Activated naive CD8-positive, alpha-beta T cell treated with anti-CD3 and anti-CD28 coated beads, Interleukin-2, amount 50 U/mL, for 24 hours (primary cell): ENCODE measurements at regions not wholly inside any gene's neighbourhood (a gene's known extent, or its start where the extent isn't known, plus 50 kb on each side); places are given as distances from the start of the nearest gene placed in this dataset.

Experiments
- ATAC-seq: fragments of 150-1000 bp; cut with Tn5 transposase; one replicate; pipeline ENCODE4 v1.10.0; 2021
- DNase-seq: peaks from one replicate; pipeline ENCODE4 v3.0.0; 2021
- H3K27ac Mint-ChIP-seq: one replicate; pipeline ENCODE4 v1.8.0; 2021; ENCODE audit warnings: mild to moderate bottlenecking, mixed read lengths
- H3K27me3 Mint-ChIP-seq: one replicate; pipeline ENCODE4 v1.8.0; 2021; ENCODE audit warnings: mixed read lengths
- H3K36me3 Mint-ChIP-seq: one replicate; pipeline ENCODE4 v1.8.0; 2021; ENCODE audit warnings: low read depth, mixed read lengths
- H3K4me1 Mint-ChIP-seq: one replicate; pipeline ENCODE4 v1.8.0; 2021; ENCODE audit warnings: mixed read lengths
- H3K4me3 Mint-ChIP-seq: one replicate; pipeline ENCODE4 v1.8.0; 2021; ENCODE audit warnings: mild to moderate bottlenecking, moderate library complexity, mixed read lengths
- H3K9me3 Mint-ChIP-seq: one replicate; pipeline ENCODE4 v1.8.0; 2021; ENCODE audit warnings: mixed read lengths

- Mint-ChIP-seq H3K4me3 (peak overlapping the region; percentile 69), H3K36me3 (peaks cover 5% of the 10 kb centered on the region), H3K9me3 (no peaks in the 10 kb centered on the region), H3K27me3 (peaks cover 5% of the 10 kb centered on the region), H3K27ac (peak overlapping the region; percentile 96), H3K4me1 (peaks cover 97% of the 10 kb centered on the region)
- ATAC-seq, result peak; percentile 68
- peak; percentile 61 for DNase-seq
Measured at GRCh38 chr6:157761331-157761921, 61.6 kb upstream of the SNX9 start.

GRCh38 chr6:157761926-157762325 lies 61.1 kb upstream of the SNX9 start:
- ATAC-seq (no peak), DNase-seq (no peak)
- H3K4me1 Mint-ChIP-seq, result peaks cover 96% of the 10 kb centered on the region
- H3K4me3 Mint-ChIP-seq, result peak overlapping the region; percentile 69
- H3K27ac Mint-ChIP-seq, result peak overlapping the region; percentile 96
- peaks cover 5% of the 10 kb centered on the region for H3K36me3 Mint-ChIP-seq
- H3K27me3 Mint-ChIP-seq, result peaks cover 5% of the 10 kb centered on the region
- no peaks in the 10 kb centered on the region for H3K9me3 Mint-ChIP-seq

GRCh38 chr6:157762636-157763035 lies 60.4 kb upstream of the SNX9 start:
- peaks cover 5% of the 10 kb centered on the region for H3K36me3 Mint-ChIP-seq
- no peak for DNase-seq

GRCh38 chr6:157763129-157763903 lies 59.7 kb upstream of the SNX9 start:
- H3K36me3 Mint-ChIP-seq, result peaks cover 5% of the 10 kb centered on the region
- no peak for ATAC-seq
- H3K9me3 Mint-ChIP-seq, result no peaks in the 10 kb centered on the region
- H3K27me3 Mint-ChIP-seq, result peaks cover 5% of the 10 kb centered on the region
- H3K4me3 Mint-ChIP-seq, result peak overlapping the region; percentile 69
- H3K27ac Mint-ChIP-seq, result peak overlapping the region; percentile 94
- peaks cover 96% of the 10 kb centered on the region for H3K4me1 Mint-ChIP-seq
- DNase-seq, result no peak

More at GRCh38 chr6:157762636-157763035, 60.4 kb upstream of the SNX9 start:
- no peaks in the 10 kb centered on the region for H3K9me3 Mint-ChIP-seq
- peak overlapping the region; percentile 69 for H3K4me3 Mint-ChIP-seq
- peaks cover 5% of the 10 kb centered on the region for H3K27me3 Mint-ChIP-seq
- H3K27ac Mint-ChIP-seq, result peak overlapping the region; percentile 96
- peaks cover 96% of the 10 kb centered on the region for H3K4me1 Mint-ChIP-seq
- ATAC-seq, result no peak

- ATAC-seq (no peak), DNase-seq (no peak)
- peak overlapping the region; percentile 68 for H3K4me3 Mint-ChIP-seq
- peaks cover 5% of the 10 kb centered on the region for H3K36me3 Mint-ChIP-seq
- peak overlapping the region; percentile 94 for H3K27ac Mint-ChIP-seq
- peaks cover 5% of the 10 kb centered on the region for H3K27me3 Mint-ChIP-seq
- no peaks in the 10 kb centered on the region for H3K9me3 Mint-ChIP-seq
- peaks cover 95% of the 10 kb centered on the region for H3K4me1 Mint-ChIP-seq
Measured at GRCh38 chr6:157763904-157764177, 59.2 kb upstream of the SNX9 start.

GRCh38 chr6:157764178-157765068 lies 58.6 kb upstream of the SNX9 start:
- ATAC-seq (peak; percentile 70), DNase-seq (peak; percentile 84)
- peaks cover 94% of the 10 kb centered on the region for H3K4me1 Mint-ChIP-seq
- H3K4me3 Mint-ChIP-seq, result peak overlapping the region; percentile 68
- H3K9me3 Mint-ChIP-seq, result no peaks in the 10 kb centered on the region
- H3K27me3 Mint-ChIP-seq, result peaks cover 5% of the 10 kb centered on the region
- peaks cover 5% of the 10 kb centered on the region for H3K36me3 Mint-ChIP-seq
- H3K27ac Mint-ChIP-seq, result peak overlapping the region; percentile 94

- peaks cover 89% of the 10 kb centered on the region for H3K4me1 Mint-ChIP-seq
- no peak overlapping the region for H3K4me3 Mint-ChIP-seq
- H3K36me3 Mint-ChIP-seq, result peaks cover 5% of the 10 kb centered on the region
- DNase-seq (no peak), ATAC-seq (no peak)
- H3K27me3 Mint-ChIP-seq, result peaks cover 3% of the 10 kb centered on the region
- peak overlapping the region; percentile 26 for H3K27ac Mint-ChIP-seq
- H3K9me3 Mint-ChIP-seq, result no peaks in the 10 kb centered on the region
Measured at GRCh38 chr6:157766901-157767774, 55.9 kb upstream of the SNX9 start.

GRCh38 chr6:157767775-157768156 lies 55.3 kb upstream of the SNX9 start:
- Mint-ChIP-seq H3K27me3 (peaks cover 3% of the 10 kb centered on the region), H3K4me1 (peaks cover 88% of the 10 kb centered on the region), H3K9me3 (no peaks in the 10 kb centered on the region), H3K4me3 (no peak overlapping the region), H3K36me3 (peaks cover 5% of the 10 kb centered on the region), H3K27ac (no peak overlapping the region)
- ATAC-seq (no peak), DNase-seq (no peak)

- DNase-seq, result no peak
- no peak for ATAC-seq
- peaks cover under 1% of the 10 kb centered on the region for H3K9me3 Mint-ChIP-seq
- peaks cover 7% of the 10 kb centered on the region for H3K27me3 Mint-ChIP-seq
- H3K4me1 Mint-ChIP-seq, result peaks cover 87% of the 10 kb centered on the region
- H3K27ac Mint-ChIP-seq, result peak overlapping the region; percentile 68
- H3K4me3 Mint-ChIP-seq, result peak overlapping the region; percentile 37
- H3K36me3 Mint-ChIP-seq, result peaks cover 6% of the 10 kb centered on the region
Measured at GRCh38 chr6:157768304-157768703, 54.7 kb upstream of the SNX9 start.

- Mint-ChIP-seq H3K4me3 (peak overlapping the region; percentile 16), H3K27me3 (peaks cover 12% of the 10 kb centered on the region), H3K4me1 (peaks cover 87% of the 10 kb centered on the region), H3K27ac (peak overlapping the region; percentile 68), H3K36me3 (peaks cover 13% of the 10 kb centered on the region), H3K9me3 (peaks cover 8% of the 10 kb centered on the region)
- no peak for DNase-seq
- ATAC-seq, result no peak
Measured at GRCh38 chr6:157768863-157769551, 54.0 kb upstream of the SNX9 start.

GRCh38 chr6:157769776-157770426 lies 53.1 kb upstream of the SNX9 start:
- Mint-ChIP-seq H3K4me1 (peaks cover 78% of the 10 kb centered on the region), H3K27me3 (peaks cover 9% of the 10 kb centered on the region), H3K36me3 (peaks cover 9% of the 10 kb centered on the region), H3K4me3 (peak overlapping the region; percentile 16), H3K27ac (peak overlapping the region; percentile 61), H3K9me3 (peaks cover 8% of the 10 kb centered on the region)
- ATAC-seq (no peak), DNase-seq (no peak)

- peaks cover 9% of the 10 kb centered on the region for H3K27me3 Mint-ChIP-seq
- peaks cover 7% of the 10 kb centered on the region for H3K36me3 Mint-ChIP-seq
- peaks cover 69% of the 10 kb centered on the region for H3K4me1 Mint-ChIP-seq
- peaks cover 8% of the 10 kb centered on the region for H3K9me3 Mint-ChIP-seq
- no peak for DNase-seq
- H3K27ac Mint-ChIP-seq, result no peak overlapping the region
- ATAC-seq, result peak; percentile 44
- H3K4me3 Mint-ChIP-seq, result no peak overlapping the region
Measured at GRCh38 chr6:157770946-157771345, 52.1 kb upstream of the SNX9 start.

GRCh38 chr6:157772820-157773219 lies 50.2 kb upstream of the SNX9 start:
- Mint-ChIP-seq H3K27ac (no peak overlapping the region), H3K4me1 (peaks cover 51% of the 10 kb centered on the region), H3K9me3 (peaks cover 15% of the 10 kb centered on the region), H3K27me3 (peaks cover 9% of the 10 kb centered on the region), H3K4me3 (no peak overlapping the region), H3K36me3 (peaks cover 7% of the 10 kb centered on the region)
- DNase-seq, result no peak
- no peak for ATAC-seq
